ENCODE measurements at regions not wholly inside any gene's neighbourhood (a gene's known extent, or its start where the extent isn't known, plus 50 kb on each side); places are given as distances from the start of the nearest gene placed in this dataset.

DNA sequence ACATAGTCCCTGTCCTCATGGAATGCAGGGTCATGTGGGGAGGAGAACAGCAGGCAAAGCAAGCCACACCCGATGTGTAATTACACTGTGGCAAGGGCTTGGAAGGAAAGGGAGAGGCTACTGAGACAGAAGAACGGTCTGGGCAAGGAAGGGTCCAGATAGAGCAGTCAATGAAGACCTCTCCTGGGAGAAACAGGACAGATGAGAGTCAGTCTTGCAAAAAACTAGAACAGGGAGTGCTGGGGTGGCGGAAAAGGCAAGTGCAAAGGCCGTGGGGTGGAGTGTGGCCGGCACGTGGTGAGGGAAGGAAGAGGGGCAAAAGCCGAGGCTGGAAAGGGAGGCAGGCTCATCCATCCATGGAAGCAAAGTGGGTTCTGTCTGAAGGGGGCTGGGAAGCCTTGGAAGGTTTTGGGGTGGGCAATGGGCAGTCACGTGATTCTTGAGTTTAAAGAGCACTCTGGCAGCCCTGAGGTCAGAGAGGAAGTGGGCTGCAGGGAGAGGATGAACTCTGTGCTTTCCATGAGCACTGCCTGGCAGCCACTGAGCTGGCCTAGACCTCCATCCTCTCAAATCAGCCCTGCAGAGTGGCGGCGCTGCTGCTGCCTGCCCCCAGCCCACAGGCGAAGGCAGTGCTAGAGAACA, 182.2 kb downstream of the INHBB start (continued):
- TF ChIP-seq, protein P1, sequence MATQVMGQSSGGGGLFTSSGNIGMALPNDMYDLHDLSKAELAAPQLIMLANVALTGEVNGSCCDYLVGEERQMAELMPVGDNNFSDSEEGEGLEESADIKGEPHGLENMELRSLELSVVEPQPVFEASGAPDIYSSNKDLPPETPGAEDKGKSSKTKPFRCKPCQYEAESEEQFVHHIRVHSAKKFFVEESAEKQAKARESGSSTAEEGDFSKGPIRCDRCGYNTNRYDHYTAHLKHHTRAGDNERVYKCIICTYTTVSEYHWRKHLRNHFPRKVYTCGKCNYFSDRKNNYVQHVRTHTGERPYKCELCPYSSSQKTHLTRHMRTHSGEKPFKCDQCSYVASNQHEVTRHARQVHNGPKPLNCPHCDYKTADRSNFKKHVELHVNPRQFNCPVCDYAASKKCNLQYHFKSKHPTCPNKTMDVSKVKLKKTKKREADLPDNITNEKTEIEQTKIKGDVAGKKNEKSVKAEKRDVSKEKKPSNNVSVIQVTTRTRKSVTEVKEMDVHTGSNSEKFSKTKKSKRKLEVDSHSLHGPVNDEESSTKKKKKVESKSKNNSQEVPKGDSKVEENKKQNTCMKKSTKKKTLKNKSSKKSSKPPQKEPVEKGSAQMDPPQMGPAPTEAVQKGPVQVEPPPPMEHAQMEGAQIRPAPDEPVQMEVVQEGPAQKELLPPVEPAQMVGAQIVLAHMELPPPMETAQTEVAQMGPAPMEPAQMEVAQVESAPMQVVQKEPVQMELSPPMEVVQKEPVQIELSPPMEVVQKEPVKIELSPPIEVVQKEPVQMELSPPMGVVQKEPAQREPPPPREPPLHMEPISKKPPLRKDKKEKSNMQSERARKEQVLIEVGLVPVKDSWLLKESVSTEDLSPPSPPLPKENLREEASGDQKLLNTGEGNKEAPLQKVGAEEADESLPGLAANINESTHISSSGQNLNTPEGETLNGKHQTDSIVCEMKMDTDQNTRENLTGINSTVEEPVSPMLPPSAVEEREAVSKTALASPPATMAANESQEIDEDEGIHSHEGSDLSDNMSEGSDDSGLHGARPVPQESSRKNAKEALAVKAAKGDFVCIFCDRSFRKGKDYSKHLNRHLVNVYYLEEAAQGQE (IDR thresholded peaks at IDR 0.05; ENCODE audit: borderline replicate concordance in 1 of 2, low read depth in 1 of 2, low read length in 2 of 2) = no peak
- TF ChIP-seq, protein P2, sequence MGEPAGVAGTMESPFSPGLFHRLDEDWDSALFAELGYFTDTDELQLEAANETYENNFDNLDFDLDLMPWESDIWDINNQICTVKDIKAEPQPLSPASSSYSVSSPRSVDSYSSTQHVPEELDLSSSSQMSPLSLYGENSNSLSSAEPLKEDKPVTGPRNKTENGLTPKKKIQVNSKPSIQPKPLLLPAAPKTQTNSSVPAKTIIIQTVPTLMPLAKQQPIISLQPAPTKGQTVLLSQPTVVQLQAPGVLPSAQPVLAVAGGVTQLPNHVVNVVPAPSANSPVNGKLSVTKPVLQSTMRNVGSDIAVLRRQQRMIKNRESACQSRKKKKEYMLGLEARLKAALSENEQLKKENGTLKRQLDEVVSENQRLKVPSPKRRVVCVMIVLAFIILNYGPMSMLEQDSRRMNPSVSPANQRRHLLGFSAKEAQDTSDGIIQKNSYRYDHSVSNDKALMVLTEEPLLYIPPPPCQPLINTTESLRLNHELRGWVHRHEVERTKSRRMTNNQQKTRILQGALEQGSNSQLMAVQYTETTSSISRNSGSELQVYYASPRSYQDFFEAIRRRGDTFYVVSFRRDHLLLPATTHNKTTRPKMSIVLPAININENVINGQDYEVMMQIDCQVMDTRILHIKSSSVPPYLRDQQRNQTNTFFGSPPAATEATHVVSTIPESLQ (CRISPR knock-in tag; conservative IDR thresholded peaks at IDR 0.05) = no peak
- TF ChIP-seq, protein P3, sequence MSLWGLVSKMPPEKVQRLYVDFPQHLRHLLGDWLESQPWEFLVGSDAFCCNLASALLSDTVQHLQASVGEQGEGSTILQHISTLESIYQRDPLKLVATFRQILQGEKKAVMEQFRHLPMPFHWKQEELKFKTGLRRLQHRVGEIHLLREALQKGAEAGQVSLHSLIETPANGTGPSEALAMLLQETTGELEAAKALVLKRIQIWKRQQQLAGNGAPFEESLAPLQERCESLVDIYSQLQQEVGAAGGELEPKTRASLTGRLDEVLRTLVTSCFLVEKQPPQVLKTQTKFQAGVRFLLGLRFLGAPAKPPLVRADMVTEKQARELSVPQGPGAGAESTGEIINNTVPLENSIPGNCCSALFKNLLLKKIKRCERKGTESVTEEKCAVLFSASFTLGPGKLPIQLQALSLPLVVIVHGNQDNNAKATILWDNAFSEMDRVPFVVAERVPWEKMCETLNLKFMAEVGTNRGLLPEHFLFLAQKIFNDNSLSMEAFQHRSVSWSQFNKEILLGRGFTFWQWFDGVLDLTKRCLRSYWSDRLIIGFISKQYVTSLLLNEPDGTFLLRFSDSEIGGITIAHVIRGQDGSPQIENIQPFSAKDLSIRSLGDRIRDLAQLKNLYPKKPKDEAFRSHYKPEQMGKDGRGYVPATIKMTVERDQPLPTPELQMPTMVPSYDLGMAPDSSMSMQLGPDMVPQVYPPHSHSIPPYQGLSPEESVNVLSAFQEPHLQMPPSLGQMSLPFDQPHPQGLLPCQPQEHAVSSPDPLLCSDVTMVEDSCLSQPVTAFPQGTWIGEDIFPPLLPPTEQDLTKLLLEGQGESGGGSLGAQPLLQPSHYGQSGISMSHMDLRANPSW (CRISPR knock-in tag; IDR thresholded peaks at IDR 0.05; ENCODE audit: borderline replicate concordance) = peak; percentile 88
- TF ChIP-seq GABPB1 (CRISPR knock-in tag; IDR thresholded peaks at IDR 0.05) (peak; percentile 74), KDM3A (CRISPR knock-in tag; IDR thresholded peaks at IDR 0.05; ENCODE audit: low read depth) (peak; percentile 25; the same call in 1 of the 2 replicates), ZNF713 (CRISPR knock-in tag; IDR thresholded peaks at IDR 0.05) (no peak), PCBP1 (IDR thresholded peaks at IDR 0.05; ENCODE audit: borderline replicate concordance, low read depth, low read length) (no peak), GATAD2A (CRISPR knock-in tag; IDR thresholded peaks at IDR 0.05) (peak; percentile 71), FOXA1 (IDR thresholded peaks at IDR 0.05) (no peak), FOXA1 (CRISPR knock-in tag; IDR thresholded peaks at IDR 0.05) (no peak), SMAD9 (CRISPR knock-in tag; IDR thresholded peaks at IDR 0.05) (no peak), ZNF772 (CRISPR knock-in tag; IDR thresholded peaks at IDR 0.05) (peak; percentile 85), KLF15 (CRISPR knock-in tag; IDR thresholded peaks at IDR 0.05; ENCODE audit: borderline replicate concordance) (peak; percentile 68; the same call in 1 of the 2 replicates), NCOR1 (IDR thresholded peaks at IDR 0.05; ENCODE audit: borderline replicate concordance, low read length) (no peak), NFATC3 (CRISPR knock-in tag; IDR thresholded peaks at IDR 0.05) (peak; percentile 64; the same call in 1 of the 2 replicates), DNMT1 (CRISPR knock-in tag; IDR thresholded peaks at IDR 0.05) (no peak)
- TF ChIP-seq, protein P4, sequence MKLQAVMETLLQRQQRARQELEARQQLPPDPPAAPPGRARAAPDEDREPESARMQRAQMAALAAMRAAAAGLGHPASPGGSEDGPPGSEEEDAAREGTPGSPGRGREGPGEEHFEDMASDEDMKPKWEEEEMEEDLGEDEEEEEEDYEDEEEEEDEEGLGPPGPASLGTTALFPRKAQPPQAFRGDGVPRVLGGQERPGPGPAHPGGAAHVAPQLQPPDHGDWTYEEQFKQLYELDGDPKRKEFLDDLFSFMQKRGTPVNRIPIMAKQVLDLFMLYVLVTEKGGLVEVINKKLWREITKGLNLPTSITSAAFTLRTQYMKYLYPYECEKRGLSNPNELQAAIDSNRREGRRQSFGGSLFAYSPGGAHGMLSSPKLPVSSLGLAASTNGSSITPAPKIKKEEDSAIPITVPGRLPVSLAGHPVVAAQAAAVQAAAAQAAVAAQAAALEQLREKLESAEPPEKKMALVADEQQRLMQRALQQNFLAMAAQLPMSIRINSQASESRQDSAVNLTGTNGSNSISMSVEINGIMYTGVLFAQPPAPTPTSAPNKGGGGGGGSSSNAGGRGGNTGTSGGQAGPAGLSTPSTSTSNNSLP (IDR thresholded peaks at IDR 0.05; ENCODE audit: low read depth, low read length) = no peak
- TF ChIP-seq, protein P5, sequence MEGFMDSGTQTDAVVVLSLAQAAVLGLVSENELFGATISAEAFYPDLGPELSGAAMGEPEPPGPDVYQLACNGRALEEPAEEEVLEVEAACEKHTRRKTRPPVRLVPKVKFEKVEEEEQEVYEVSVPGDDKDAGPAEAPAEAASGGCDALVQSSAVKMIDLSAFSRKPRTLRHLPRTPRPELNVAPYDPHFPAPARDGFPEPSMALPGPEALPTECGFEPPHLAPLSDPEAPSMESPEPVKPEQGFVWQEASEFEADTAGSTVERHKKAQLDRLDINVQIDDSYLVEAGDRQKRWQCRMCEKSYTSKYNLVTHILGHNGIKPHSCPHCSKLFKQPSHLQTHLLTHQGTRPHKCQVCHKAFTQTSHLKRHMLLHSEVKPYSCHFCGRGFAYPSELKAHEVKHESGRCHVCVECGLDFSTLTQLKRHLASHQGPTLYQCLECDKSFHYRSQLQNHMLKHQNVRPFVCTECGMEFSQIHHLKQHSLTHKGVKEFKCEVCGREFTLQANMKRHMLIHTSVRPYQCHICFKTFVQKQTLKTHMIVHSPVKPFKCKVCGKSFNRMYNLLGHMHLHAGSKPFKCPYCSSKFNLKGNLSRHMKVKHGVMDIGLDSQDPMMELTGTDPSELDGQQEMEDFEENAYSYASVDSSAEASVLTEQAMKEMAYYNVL (CRISPR knock-in tag; IDR thresholded peaks at IDR 0.05; ENCODE audit: borderline replicate concordance) = peak; percentile 60; the same call in 1 of the 2 replicates
